D721Med (cell line): ENCODE measurements at regions not wholly inside any gene's neighbourhood (a gene's known extent, or its start where the extent isn't known, plus 50 kb on each side); places are given as distances from the start of the nearest gene placed in this dataset.

ENCODE experiments used
- DNase-seq: peaks from one replicate; pipeline ENCODE4 v3.0.0; 2011; ENCODE audit warnings: low spot score; ENCODE audit not compliant: insufficient read length
- FAIRE-seq: peaks from 2 replicates; lab custom pipeline; 2011; peaks lifted over from hg19 to GRCh38; lab: Jason Lieb, UNC
- CTCF ChIP-seq: IDR thresholded peaks from 2 replicates; pipeline ENCODE4 v1.5.1; 2012; ENCODE audit warnings: mild to moderate bottlenecking, control low read depth; ENCODE audit not compliant: insufficient read depth; ENCODE audit errors: missing control alignments

- DNase-seq (no peak), FAIRE-seq (no peak)
- no peak for TF ChIP-seq CTCF
Measured at GRCh38 chr13:109362616-109363015, 423.8 kb downstream of the IRS2 start.

GRCh38 chr13:109361562-109362289 is 424.7 kb downstream of the IRS2 start:
- no peak for FAIRE-seq
- TF ChIP-seq CTCF: no peak
- DNase-seq: no peak

- DNase-seq (no peak), FAIRE-seq (no peak)
- TF ChIP-seq CTCF: no peak
Measured at GRCh38 chr13:109357751-109358471, 428.5 kb downstream of the IRS2 start.

- no peak for TF ChIP-seq CTCF
- no peak for FAIRE-seq
- DNase-seq: no peak
Measured at GRCh38 chr13:109355875-109356434, 430.4 kb downstream of the IRS2 start.

GRCh38 chr13:109355166-109355565 is 431.2 kb downstream of the IRS2 start:
- FAIRE-seq: no peak
- DNase-seq: no peak
- no peak for TF ChIP-seq CTCF

GRCh38 chr13:109351236-109351635 is 435.1 kb downstream of the IRS2 start:
- FAIRE-seq (no peak), DNase-seq (no peak)
- no peak for TF ChIP-seq CTCF
